Stimulated activated CD4-positive, alpha-beta T cell treated with anti-CD3 and anti-CD28 coated beads, Interleukin-2, amount 100 ng/mL, for 4 hours (primary cell): ENCODE measurements at regions not wholly inside any gene's neighbourhood (a gene's known extent, or its start where the extent isn't known, plus 50 kb on each side); places are given as distances from the start of the nearest gene placed in this dataset.
"Not testable (repeated sequence)": the region's sequence is repeated elsewhere in the genome, so short reads cannot be mapped to it uniquely, and the experiment has no call there.

Source experiments
- DNase-seq: peaks from one replicate; pipeline ENCODE4 v3.0.0-alpha.2; 2020; ENCODE audit warnings: low read depth

DNA sequence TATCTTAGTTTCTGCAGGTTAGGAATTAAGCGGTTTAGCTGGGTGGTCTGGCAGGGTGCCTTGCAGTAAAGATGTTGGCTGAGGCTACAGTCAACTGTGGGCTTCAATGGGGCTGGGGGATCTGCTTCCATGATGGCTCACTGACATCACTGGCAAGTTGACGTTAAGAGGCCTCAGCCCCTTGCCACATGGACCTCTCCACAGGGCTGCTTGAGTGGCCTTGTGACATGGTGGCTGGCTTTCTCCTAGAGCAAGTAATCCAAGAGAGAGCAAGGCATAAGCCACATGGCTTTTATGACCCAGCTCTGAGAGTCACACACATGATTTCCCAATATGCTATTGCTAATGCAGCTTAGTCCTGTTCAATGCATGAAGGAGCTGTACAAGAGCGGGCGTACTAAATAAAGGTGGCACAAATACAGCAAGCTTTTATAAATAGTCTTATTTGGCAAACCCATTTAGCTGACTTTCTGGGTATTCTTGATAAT lies 109.1 kb downstream of the SEPTIN7 start:
- DNase-seq = no peak

- DNase-seq = not testable (repeated sequence)
These were observed 109.8 kb downstream of the SEPTIN7 start for GRCh38 chr7:35910621-35911020.

- DNase-seq = not testable (repeated sequence)
These were observed 112.5 kb downstream of the SEPTIN7 start for GRCh38 chr7:35913350-35913749.

DNA sequence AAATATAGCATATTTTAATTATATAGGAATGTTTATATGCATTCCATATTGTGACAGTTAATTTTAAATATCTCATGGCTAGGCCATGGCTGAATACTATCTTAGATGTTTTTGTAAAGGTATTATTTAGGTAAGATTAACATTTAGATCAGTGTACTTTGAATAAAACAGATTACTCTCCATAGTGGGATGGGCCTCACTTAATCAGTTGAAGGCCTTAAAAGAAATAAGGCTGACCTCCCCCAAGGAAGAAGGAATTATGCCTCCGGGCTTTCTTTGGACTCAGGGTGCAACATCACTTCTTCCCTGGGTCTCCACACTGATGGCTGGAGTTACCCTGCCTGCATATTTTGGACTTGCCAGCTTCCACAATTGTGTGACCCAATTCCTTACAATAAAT lies 113.4 kb downstream of the SEPTIN7 start:
- DNase-seq = not testable (repeated sequence)

DNA sequence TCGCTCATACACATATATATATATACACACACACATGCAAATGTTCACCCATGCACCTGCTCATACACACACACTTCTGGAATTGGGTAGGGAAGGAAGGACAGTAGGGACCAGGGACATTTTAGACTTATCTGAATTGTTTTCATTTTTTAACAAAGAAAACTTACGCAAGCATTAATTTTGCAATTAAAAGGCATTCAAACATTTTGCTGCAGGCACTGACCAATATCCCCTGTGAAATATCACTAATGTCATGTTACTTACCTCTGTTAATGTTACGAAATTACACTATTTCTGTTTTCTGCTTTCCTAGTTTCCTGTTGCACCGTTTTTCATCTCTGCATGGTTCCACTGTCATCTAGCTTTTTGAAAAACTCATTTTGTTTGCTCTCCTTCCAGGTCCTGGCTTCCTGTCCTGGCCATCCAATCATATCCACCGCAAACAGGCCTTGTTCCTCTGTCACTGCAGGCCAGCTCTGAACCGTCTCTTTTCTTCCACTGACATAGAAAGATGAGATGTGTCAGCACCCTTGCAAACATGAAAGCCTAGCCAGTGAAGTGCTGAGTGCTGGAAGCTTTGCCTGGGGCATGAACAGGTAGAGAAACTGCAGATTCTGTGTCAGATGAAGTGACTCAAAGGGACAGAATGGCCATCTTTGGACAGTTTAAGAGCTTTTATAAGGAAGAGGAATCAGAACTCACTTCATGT lies 114.5 kb downstream of the SEPTIN7 start:
- not testable (repeated sequence) for DNase-seq

GRCh38 chr7:35918217-35918616 lies 117.4 kb downstream of the SEPTIN7 start:
- DNase-seq = not testable (repeated sequence)

DNA sequence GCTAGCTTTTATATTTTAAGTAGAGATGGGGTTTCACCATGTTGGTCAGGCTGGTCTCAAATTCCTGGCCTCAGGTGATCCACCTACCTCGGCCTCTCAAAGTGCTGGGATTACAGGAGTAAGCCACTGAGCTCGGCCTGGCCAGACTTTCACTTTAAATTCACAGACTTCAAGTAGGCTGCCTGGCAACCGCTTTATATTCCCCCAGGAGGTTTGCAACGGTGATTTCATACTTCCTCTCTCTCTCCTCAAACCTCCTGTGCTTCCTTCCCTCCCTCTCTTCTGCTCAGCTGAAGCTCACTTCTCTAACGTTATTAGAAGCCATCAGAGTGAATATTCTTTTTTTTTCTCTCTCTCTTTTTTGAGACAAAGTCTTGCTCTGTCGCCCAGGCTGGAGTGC lies 118.8 kb downstream of the SEPTIN7 start:
- not testable (repeated sequence) for DNase-seq

- DNase-seq = not testable (repeated sequence)
These were observed 120.5 kb downstream of the SEPTIN7 start for GRCh38 chr7:35921338-35921737.

DNA sequence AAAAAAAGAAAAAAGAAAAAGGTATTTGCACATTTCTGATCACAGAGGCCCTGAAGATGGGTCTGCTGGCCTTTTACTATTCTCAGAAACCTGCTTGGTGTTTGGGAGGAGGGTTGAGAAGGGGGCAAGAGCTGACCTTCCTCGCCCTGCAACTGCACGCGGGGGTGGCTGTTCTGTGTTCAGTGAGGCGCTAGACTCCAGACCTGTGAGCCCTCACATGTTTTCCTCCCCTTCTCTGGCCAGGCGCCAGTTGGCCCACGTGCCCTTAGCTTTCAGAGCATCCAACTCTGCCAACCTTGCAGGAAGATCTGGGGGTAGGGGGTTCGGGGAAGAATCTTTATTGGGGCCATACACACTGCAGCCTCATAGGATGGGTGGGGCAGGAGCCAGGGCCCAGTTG lies 123.8 kb downstream of the SEPTIN7 start:
- DNase-seq = not testable (repeated sequence)

DNA sequence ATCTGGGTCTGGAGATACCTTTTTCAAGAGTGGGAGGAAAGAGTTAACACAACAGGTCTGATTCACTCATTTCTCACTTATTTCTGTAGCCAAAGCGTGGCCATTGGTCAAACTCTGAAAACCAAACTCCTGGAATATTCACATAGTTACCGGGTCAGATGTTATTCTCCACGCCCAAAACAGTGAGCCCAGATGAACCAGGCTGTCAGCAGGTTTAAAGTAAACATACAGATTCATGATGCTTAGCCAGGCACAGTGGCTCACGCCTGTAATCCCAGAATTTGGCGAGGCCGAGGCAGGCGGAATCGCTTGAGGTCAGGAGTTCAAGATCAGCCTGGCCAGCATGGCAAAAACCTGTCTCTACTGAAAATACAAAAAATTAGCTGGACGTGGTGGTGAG lies 126.1 kb downstream of the SEPTIN7 start:
- not testable (repeated sequence) for DNase-seq

- not testable (repeated sequence) for DNase-seq
These were observed 130.3 kb downstream of the SEPTIN7 start for GRCh38 chr7:35931134-35931533.

DNA sequence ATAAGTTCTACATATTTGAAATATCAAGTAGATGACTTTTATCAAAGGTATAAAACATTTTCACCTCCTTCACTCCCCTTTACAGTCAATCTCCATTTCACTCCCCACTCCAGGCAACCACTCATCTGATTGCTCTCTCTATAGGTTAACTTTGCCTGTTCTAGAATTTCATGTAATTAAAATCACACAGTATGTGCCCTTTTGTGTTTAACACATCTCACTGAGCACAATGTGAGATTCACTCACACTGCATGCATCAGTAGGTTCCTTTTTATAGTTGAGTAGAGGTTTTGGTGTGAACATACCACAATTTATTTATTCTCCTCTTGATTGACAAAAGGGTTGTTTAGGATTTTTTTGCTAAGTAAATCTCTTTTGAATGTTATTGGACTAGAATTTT lies 130.7 kb downstream of the SEPTIN7 start:
- not testable (repeated sequence) for DNase-seq

GRCh38 chr7:35940695-35941094 lies 139.8 kb downstream of the SEPTIN7 start:
- not testable (repeated sequence) for DNase-seq

DNA sequence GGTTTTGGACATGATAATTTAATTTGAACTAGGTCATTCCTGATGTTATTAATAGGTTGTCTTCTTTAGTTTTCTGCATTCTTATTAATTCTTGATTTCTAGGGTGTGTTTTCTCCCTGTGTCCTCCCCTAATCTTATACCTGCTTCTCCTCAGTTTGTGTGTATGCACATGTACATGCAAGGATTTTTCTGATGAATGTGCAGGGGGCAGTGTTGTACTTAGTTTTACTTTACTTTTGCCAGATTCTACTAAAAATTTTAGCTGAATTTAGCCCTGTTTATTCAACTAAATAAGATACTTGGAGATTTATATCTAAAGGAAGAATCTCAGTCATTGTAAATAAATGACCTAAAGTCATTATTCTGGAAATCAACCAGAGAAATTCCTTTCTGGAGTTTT lies 144.8 kb downstream of the SEPTIN7 start:
- DNase-seq = not testable (repeated sequence)

DNA sequence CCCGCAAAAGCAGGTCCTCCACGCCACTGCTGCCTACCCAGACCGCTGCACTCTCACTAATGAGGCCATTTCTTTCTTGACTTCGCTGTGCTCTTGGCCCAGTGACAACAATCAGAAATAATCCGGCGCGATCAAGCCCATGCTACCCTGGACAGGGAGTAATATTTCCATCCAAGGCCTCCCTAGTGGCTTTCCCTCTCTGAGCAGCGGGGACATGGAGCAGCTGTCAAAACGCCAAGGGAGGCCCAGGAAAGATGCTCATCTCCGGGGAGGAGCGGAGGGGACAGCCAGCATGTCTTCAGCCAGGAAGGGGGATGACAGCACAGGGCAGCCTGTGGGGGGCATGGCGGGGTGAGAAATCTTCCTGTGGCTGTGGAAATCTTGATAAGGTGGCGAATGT lies 154.9 kb downstream of the SEPTIN7 start:
- not testable (repeated sequence) for DNase-seq

DNA sequence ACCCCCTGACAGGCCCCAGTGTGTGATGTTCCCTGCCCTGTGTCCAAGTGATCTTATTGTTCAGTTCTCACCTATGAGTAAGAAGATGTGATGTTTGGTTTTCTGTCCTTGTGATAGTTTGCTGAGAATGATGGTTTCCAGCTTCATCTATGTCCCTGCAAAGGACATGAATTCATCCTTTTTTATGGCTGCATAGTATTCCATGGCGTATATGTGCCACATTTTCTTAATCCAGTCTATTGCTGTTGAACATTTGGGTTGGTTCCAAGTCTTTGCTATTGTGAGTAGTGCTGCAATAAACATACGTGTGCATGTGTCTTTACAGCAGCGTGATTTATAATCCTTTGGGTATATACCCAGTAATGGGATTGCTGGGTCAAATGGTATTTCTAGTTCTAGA lies 156.1 kb downstream of the SEPTIN7 start:
- DNase-seq = not testable (repeated sequence)

DNA sequence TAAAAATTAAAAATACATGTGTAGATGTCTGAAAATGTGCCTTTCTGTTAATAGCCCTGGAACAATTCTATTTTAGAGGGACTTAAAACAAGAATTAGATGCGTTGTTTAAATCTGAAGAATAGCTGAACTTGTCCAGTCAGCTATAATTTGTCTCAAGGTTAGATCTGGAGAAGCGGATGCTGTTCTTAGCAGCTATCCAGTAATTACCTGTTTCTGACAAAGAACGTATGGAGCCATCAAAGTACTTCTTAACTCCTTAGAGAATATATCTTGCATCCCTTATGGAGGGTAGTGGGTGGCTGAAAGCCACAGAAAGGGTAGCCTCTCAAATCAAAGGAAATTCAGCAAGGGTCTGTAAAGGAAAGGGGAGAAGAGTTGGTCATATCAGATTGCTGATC lies 160.4 kb downstream of the SEPTIN7 start:
- DNase-seq = not testable (repeated sequence)

GRCh38 chr7:35962607-35963006 lies 161.8 kb downstream of the SEPTIN7 start:
- not testable (repeated sequence) for DNase-seq

DNA sequence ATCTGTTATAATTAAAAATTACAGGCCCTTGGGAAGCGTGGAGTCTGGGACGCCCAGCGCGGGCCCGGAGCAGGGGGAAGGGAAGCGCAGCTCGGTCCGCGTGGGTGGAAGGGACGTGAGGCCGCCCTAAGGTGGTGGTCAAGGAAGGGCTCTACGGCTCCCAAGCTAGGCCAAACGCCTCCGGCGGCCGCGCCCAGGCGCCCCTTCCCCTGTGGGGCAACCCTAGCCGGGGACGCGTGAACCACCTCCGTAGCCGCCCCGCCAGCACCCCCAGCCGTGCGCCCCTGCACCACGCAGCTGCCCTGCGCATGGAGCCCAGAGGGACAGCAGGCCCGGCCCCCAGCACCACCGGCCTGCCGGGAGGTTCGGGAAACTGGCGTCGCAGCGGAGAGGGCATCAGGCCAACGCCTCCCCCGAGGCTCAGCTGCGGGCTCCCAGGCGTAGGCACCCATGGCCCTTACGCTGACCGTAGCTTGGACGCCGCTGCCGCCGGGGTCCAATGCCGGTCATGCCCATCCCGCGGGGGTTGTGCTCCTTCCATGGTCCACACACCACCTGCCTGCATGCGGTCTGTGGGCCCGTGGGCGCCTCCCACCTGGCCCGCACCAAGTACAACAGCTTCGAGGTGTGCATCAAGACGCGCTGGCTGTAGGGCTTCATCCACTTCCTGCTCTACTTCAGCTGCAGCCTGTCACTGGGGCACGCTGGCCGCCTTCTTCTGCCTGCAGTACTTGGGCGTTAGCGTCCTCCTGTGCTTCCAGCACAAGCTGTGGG lies 166.7 kb downstream of the SEPTIN7 start:
- DNase-seq = no peak

DNA sequence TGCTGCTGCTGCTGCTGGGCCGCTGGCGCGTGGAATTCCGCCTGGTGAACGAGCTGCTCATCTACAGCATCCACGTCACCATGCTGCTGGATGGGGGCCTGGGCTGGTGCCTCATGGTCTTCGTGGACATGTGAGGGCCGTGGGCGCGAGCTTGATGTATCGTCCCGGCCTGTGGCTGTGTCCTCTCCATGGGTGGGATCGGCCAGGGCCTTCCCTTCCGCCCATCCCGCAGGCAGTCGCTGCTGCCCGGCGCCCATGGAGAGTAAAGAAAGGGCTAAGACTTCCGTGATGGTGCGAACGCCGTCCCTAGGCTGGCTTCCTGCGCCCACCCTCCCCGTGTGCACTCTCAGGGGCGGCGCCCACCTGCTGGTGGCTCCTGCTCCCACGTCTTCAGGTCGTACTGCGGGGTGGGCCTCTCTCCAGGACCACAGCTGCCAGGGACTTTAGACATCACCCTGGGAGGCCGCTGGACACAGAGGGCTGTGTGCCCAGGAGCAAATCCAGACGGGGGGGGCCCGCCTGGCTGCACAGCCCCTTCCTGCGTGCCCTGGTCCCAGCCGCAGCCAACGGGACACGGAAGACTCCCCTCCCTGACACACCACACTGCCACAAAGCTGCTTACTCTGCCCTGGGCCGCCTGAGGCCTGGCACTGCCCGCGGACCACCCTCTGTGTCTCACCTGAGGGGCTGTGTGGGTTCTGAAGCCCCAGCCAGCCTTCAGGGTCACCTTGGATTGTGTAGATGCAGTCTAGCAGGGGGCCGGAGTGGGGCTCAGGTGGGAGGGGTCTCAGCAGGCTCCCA lies 167.5 kb downstream of the SEPTIN7 start:
- DNase-seq = no peak

- no peak for DNase-seq
These were observed 168.2 kb downstream of the SEPTIN7 start for GRCh38 chr7:35969066-35969465.

GRCh38 chr7:35970458-35970857 lies 169.6 kb downstream of the SEPTIN7 start:
- no peak for DNase-seq
